ENCODE measurements at regions not wholly inside any gene's neighbourhood (a gene's known extent, or its start where the extent isn't known, plus 50 kb on each side); places are given as distances from the start of the nearest gene placed in this dataset.
"Not testable (repeated sequence)": the region's sequence is repeated elsewhere in the genome, so short reads cannot be mapped to it uniquely, and the experiment has no call there.

DNA sequence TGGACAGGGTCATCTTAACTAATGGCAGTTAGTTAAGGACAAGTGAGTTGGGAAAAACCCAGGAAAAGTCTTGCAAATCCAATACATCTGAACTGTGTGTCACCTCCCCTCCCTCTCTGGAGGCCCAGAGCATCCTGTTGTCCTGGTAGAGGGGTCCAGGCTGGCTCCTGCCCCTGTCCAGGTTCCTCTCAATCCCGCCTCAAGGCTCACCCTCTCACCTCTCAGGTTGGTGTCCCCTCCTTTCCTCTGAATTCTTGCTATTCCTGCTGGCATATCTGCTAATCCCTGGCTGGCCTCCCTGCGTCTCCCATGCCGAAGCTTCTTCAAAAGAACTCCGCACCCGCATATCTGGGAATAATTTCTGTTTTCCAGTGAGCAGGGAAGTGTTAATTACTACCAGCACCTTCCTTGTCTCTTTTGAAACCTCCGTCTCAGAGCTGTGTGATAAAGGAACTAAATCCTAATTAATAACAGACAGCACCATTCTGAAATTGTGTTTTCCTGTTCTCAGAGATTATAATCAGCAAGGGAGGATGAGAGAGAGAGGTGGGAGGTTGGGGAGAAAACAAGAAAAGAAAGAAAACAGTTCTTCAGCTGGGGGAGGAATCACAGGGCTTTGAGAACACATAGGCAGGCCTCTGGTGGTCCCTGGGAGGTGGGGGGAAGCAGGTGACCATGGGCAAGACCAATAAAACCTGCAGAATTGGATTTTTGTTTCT is 568.0 kb downstream of the PTPRU start:
- no peaks in the 10 kb centered on the region for H3K36me3 ChIP-seq (ENCODE audit: insufficient read depth, low read depth, low read length)
- H3K27ac ChIP-seq (ENCODE audit: low read length): no peak overlapping the region
- H3K4me1 ChIP-seq (ENCODE audit: insufficient read depth, low read length): no peaks in the 10 kb centered on the region
- H3K9me3 ChIP-seq (ENCODE audit: insufficient read depth, low read depth, low read length): no peaks in the 10 kb centered on the region
- no peak overlapping the region for H3K4me3 ChIP-seq (ENCODE audit: low read length)
- no peaks in the 10 kb centered on the region for H3K27me3 ChIP-seq (ENCODE audit: insufficient read depth, low read length)
- H3K9ac ChIP-seq (ENCODE audit: low read depth, low read length): no peak overlapping the region

DNA sequence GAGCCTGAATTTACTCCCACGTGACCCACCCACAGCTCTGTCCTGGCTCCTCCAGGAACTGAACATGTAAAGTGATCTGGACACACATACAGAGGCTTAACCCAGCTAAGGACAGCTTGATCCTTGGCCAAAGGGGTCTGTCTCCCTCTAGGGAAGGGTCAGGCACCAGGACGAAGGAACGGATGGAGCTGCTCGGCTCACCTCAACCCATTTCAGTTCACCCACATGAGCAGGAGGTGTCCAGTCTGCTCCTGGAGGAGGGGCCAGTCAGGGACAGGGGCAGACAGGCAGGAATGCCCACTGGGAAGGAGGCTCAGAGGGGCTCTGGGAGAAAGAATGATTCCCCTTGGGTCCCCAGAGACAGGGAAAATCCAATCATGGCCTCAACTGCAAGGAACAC is 567.2 kb downstream of the PTPRU start:
- no peak overlapping the region for H3K4me3 ChIP-seq (ENCODE audit: low read length)

DNA sequence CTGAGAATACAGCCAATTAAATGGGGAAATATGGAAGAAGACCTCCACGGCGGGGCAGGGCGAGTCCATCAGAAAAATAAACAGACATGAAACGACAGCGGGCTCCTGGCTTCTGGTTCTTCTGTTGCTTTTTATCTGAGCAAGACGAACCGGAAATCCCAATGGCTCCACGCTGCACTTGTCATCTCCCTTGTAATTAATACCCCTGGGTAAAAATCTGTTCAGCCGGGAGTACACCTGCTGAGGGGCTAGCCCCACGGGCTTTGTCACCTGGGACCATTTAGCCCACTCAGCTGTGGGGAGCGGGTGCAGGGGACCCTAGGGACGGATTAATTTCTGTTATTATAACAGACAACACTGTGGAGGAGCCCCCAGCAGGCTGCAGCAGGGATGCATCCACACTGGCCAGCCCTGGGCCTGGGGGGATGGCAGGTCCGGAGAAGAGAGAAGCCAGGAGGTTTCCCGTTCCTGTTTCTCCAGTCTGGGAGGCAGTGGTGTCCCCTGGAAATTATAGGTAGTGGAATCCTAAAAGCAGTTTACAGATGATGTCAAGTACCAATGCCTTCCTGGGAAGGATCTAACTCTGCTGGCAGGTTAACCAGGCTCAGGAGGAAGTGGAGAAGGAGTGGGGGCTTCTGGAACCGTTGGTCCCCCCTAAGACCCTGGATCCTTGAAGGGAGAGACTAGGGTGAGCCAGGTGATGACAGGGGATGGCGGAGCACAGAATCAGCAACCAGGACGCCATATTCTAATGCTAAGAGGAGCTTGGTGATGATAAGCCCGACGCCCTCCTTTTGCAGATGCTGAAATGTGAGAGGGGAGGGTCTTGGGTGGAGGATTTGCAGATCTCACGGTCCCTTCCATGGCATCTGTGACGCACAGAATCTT is 566.1 kb downstream of the PTPRU start:
- H3K36me3 ChIP-seq (ENCODE audit: insufficient read depth, low read depth, low read length): no peaks in the 10 kb centered on the region
- no peak overlapping the region for H3K27ac ChIP-seq (ENCODE audit: low read length)
- H3K9ac ChIP-seq (ENCODE audit: low read depth, low read length): no peak overlapping the region
- H3K27me3 ChIP-seq (ENCODE audit: insufficient read depth, low read length): no peaks in the 10 kb centered on the region
- no peaks in the 10 kb centered on the region for H3K9me3 ChIP-seq (ENCODE audit: insufficient read depth, low read depth, low read length)
- H3K4me3 ChIP-seq (ENCODE audit: low read length): no peak overlapping the region
- no peaks in the 10 kb centered on the region for H3K4me1 ChIP-seq (ENCODE audit: insufficient read depth, low read length)

More for the DNA sequence above, 567.2 kb downstream of the PTPRU start:
- H3K36me3 ChIP-seq (ENCODE audit: insufficient read depth, low read depth, low read length): no peaks in the 10 kb centered on the region
- no peak overlapping the region for H3K9ac ChIP-seq (ENCODE audit: low read depth, low read length)
- H3K4me1 ChIP-seq (ENCODE audit: insufficient read depth, low read length): no peaks in the 10 kb centered on the region
- H3K9me3 ChIP-seq (ENCODE audit: insufficient read depth, low read depth, low read length): no peaks in the 10 kb centered on the region
- no peaks in the 10 kb centered on the region for H3K27me3 ChIP-seq (ENCODE audit: insufficient read depth, low read length)
- no peak overlapping the region for H3K27ac ChIP-seq (ENCODE audit: low read length)

DNA sequence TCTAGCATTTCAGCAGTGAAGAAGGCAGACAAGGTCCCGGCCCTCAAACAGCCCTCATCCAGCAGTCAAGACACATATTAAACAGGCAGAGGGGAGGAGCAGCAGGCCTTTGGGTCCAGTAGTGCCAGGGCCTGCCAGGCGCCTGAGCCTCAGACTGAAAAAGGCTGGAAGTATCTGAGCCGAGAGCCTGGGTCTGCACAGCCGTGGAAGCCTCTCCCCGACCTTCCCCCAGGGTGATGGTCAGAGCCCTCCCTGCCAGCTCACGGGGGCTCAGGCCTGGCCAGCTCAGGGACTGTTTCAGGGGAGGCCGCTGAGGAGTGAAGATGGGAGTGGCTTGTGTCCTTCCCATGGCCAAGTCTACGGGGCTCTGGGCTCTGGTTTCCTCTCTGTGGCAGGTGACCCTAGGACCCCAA is 565.2 kb downstream of the PTPRU start:
- Histone ChIP-seq H3K27me3 (ENCODE audit: insufficient read depth, low read length) (no peaks in the 10 kb centered on the region), H3K27ac (ENCODE audit: low read length) (no peak overlapping the region), H3K4me1 (ENCODE audit: insufficient read depth, low read length) (no peaks in the 10 kb centered on the region), H3K4me3 (ENCODE audit: low read length) (no peak overlapping the region), H3K9ac (ENCODE audit: low read depth, low read length) (no peak overlapping the region), H3K9me3 (ENCODE audit: insufficient read depth, low read depth, low read length) (0 out of 2 replicates have a peak, but pooled peaks cover 2% of the 10 kb centered on the region), H3K36me3 (ENCODE audit: insufficient read depth, low read depth, low read length) (no peaks in the 10 kb centered on the region)

DNA sequence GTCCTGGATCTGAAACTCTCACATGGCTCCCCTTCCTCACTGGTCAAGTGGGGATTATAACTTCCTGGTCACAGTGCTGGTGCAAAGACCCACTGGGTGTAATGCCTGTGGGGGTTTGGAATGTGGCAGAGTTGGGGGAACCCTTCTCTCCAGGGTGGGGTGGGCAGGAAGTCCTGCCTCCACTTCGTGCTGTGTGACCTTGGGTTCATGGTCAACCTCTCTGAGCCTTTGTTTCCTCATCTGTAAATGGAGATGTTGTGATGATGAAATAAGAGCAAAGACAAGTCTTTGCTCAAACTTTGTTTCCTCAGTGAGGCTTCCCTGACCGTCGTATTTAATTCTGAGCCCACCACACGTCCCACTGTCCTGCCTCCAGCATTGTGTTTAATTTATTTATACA is 564.7 kb downstream of the PTPRU start:
- H3K27me3 ChIP-seq (ENCODE audit: insufficient read depth, low read length): no peaks in the 10 kb centered on the region
- H3K9ac ChIP-seq (ENCODE audit: low read depth, low read length): no peak overlapping the region
- no peaks in the 10 kb centered on the region for H3K36me3 ChIP-seq (ENCODE audit: insufficient read depth, low read depth, low read length)
- peaks cover 8% of the 10 kb centered on the region; the same call in 1 of the 2 replicates for H3K9me3 ChIP-seq (ENCODE audit: insufficient read depth, low read depth, low read length)
- H3K27ac ChIP-seq (ENCODE audit: low read length): no peak overlapping the region
- no peak overlapping the region for H3K4me3 ChIP-seq (ENCODE audit: low read length)
- no peaks in the 10 kb centered on the region for H3K4me1 ChIP-seq (ENCODE audit: insufficient read depth, low read length)

DNA sequence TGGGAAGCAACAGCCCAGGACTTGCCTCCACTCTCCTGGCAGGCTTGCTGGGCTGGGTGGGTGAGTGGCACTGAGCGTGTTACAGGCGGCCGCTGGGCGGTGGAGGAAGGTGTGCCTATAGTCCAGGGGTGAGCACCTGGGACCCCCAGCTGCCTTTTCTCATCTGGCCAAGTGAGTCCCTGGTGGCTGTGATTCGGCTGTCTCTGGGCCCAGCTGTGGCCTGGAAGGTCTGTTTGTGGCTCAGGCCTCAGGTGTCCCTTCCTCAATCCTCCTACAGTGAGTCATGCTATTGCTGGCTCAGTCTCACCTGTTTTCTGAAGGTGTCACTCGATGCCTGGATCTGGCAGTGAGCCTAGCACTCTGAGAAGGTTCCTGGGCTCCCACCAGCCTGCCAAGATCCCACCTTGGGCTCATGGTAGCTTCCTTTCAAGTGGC is 564.2 kb downstream of the PTPRU start:
- H3K4me1 ChIP-seq (ENCODE audit: insufficient read depth, low read length): no peaks in the 10 kb centered on the region
- H3K27me3 ChIP-seq (ENCODE audit: insufficient read depth, low read length): no peaks in the 10 kb centered on the region
- no peak overlapping the region for H3K4me3 ChIP-seq (ENCODE audit: low read length)
- H3K9me3 ChIP-seq (ENCODE audit: insufficient read depth, low read depth, low read length): peaks cover 12% of the 10 kb centered on the region; the same call in 1 of the 2 replicates
- H3K36me3 ChIP-seq (ENCODE audit: insufficient read depth, low read depth, low read length): no peaks in the 10 kb centered on the region
- no peak overlapping the region for H3K27ac ChIP-seq (ENCODE audit: low read length)
- H3K9ac ChIP-seq (ENCODE audit: low read depth, low read length): no peak overlapping the region

DNA sequence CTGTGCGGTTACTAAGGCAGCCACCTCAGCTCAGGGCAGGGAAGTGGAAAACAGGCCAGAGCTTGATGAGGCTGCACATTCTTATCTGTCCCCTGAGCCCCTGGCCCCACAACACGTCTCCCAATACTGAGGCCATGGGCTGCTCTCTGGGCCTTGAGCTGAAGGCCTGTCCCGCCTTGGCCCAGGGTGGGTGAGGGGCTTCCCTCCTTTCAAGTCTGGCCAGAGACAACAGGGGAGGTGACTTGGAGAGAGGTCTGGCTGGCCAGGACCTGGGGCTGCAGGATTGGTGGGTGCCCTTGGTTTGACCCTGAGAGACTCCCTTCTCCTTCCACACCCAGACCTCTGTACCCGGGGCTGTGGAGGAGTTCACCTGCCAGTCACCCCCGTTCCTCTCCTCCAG is 563.8 kb downstream of the PTPRU start:
- Histone ChIP-seq H3K36me3 (ENCODE audit: insufficient read depth, low read depth, low read length) (no peaks in the 10 kb centered on the region), H3K4me3 (ENCODE audit: low read length) (no peak overlapping the region), H3K9ac (ENCODE audit: low read depth, low read length) (no peak overlapping the region), H3K9me3 (ENCODE audit: insufficient read depth, low read depth, low read length) (peaks cover 13% of the 10 kb centered on the region; the same call in 1 of the 2 replicates), H3K27ac (ENCODE audit: low read length) (no peak overlapping the region), H3K4me1 (ENCODE audit: insufficient read depth, low read length) (no peaks in the 10 kb centered on the region), H3K27me3 (ENCODE audit: insufficient read depth, low read length) (no peaks in the 10 kb centered on the region)

DNA sequence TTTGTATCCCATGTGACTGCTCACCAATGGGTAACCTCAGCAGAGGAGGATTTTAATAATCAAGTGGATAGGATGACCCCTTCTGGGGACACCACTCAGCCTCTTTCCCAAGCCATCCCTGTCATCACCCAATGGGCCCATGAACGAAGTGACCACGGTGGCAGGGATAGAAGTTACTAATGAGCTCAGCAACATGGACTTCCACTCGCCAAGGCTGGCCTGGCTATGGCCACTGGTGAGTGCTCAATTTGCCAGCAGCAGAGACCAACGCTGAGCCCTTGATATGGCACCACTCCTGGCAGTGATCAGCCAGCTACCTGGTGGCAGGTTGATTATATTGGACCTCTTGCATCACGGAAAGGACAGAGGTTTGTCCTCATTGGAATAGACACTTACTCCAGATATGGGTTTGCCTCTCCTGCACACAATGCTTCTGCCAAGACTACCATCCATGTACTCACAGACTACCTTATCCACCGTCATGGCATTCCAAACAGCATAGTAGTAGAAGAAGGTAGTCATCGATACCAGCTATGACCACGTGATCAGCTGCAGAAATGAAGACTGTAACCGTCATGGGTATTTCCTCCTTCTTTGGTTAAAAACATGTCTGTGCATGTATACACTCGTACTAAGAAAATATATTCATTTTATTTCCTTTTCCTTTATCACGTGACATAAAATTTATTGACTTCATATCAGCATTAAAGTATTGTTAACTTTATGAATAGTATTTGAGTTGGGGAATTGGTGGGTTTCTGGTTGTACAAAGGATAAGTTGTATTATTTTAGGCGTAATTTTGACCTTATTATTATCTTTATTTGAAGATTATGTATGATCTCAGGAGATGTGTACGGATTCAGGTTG is 562.6 kb downstream of the PTPRU start:
- H3K4me3 ChIP-seq (ENCODE audit: low read length): no peak overlapping the region
- H3K27me3 ChIP-seq (ENCODE audit: insufficient read depth, low read length): no peaks in the 10 kb centered on the region
- no peaks in the 10 kb centered on the region for H3K36me3 ChIP-seq (ENCODE audit: insufficient read depth, low read depth, low read length)
- no peak overlapping the region for H3K9ac ChIP-seq (ENCODE audit: low read depth, low read length)
- H3K9me3 ChIP-seq (ENCODE audit: insufficient read depth, low read depth, low read length): peaks cover 13% of the 10 kb centered on the region; the same call in 1 of the 2 replicates
- H3K4me1 ChIP-seq (ENCODE audit: insufficient read depth, low read length): no peaks in the 10 kb centered on the region
- no peak overlapping the region for H3K27ac ChIP-seq (ENCODE audit: low read length)

DNA sequence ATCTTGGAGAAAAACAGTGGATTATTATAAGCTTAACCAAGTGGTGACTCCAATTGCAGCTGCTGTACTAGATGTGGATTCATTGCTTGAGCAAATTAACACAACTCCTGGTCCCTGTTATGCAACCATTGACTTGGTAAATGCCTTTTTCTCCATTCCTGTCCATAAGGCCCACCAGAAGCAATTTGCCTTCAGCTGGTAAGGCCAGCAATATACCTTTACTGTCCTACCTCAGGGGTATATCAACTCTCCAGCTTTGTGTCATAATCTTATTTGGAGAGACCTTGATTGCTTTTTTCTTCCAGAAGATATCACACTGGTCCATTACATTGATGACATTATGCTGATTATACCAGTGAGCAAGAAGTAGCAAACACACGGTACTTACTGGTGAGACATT is 560.8 kb downstream of the PTPRU start:
- not testable (repeated sequence) for H3K9ac ChIP-seq (ENCODE audit: low read depth, low read length); H3K27me3 ChIP-seq (ENCODE audit: insufficient read depth, low read length); H3K27ac ChIP-seq (ENCODE audit: low read length); H3K4me3 ChIP-seq (ENCODE audit: low read length); H3K36me3 ChIP-seq (ENCODE audit: insufficient read depth, low read depth, low read length); H3K4me1 ChIP-seq (ENCODE audit: insufficient read depth, low read length)
- H3K9me3 ChIP-seq (ENCODE audit: insufficient read depth, low read depth, low read length): peaks cover 13% of the 10 kb centered on the region; the same call in 1 of the 2 replicates

DNA sequence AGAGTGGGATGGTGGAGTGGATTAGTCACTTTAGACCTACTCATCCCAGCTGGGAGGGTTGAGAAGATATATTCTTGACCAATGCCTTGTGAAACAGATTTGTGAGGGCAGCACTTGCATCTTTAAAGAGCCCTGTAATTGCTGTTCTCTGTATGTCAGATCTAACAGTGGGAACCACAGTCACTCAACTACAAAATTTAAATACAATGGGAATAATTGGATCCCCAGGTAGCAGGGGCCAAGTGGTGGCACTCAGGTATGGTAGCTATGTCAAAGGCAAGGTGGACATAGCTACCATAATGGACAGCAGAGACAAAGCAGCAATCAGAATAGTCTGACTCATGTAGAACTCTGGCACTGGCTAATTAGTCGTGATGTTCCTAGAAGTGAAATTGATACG is 559.6 kb downstream of the PTPRU start:
- H3K36me3 ChIP-seq (ENCODE audit: insufficient read depth, low read depth, low read length); H3K9ac ChIP-seq (ENCODE audit: low read depth, low read length); H3K4me1 ChIP-seq (ENCODE audit: insufficient read depth, low read length); H3K27ac ChIP-seq (ENCODE audit: low read length); H3K4me3 ChIP-seq (ENCODE audit: low read length); H3K27me3 ChIP-seq (ENCODE audit: insufficient read depth, low read length): not testable (repeated sequence)
- peaks cover 13% of the 10 kb centered on the region; the same call in 1 of the 2 replicates for H3K9me3 ChIP-seq (ENCODE audit: insufficient read depth, low read depth, low read length)

DNA sequence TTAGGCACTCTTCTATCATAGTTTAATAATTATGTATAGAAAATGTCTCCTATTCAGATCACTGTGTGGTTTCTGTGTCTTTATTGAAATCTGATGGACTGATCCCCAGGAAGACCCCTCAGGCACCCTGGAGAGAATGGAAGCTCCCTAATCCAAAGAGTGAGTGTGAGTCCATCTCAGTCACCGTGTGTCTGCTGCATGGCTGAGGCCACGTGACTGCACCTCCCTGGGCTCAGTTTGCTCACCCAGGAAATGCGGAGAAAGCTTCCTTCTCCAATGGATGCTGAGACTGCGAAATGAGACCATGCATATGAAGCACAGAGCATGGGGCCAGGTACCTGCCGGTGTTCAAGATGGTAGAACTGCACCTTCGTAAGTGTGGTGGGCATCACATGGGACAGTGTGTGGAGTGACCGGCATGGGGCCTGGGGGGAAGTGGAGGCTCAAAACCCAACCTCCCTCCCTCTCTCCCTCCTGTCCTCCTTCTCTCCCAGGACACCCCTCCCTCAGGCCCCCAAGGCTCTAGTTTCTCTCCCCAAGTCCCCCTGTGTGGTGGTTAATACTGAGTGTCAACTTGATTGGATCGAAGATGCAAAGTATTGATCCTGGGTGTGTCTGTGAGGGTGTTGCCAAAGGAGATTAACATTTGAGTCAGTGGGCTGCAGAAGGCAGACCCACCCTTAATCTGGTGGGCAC is 557.5 kb downstream of the PTPRU start:
- Histone ChIP-seq H3K4me3 (ENCODE audit: low read length) (no peak overlapping the region), H3K9ac (ENCODE audit: low read depth, low read length) (no peak overlapping the region), H3K36me3 (ENCODE audit: insufficient read depth, low read depth, low read length) (no peaks in the 10 kb centered on the region), H3K27me3 (ENCODE audit: insufficient read depth, low read length) (no peaks in the 10 kb centered on the region), H3K27ac (ENCODE audit: low read length) (no peak overlapping the region), H3K9me3 (ENCODE audit: insufficient read depth, low read depth, low read length) (peaks cover 13% of the 10 kb centered on the region; the same call in 1 of the 2 replicates), H3K4me1 (ENCODE audit: insufficient read depth, low read length) (no peaks in the 10 kb centered on the region)
